Central memory CD4-positive, alpha-beta T cell (primary cell): ENCODE measurements at regions not wholly inside any gene's neighbourhood (a gene's known extent, or its start where the extent isn't known, plus 50 kb on each side); places are given as distances from the start of the nearest gene placed in this dataset.

Source experiments
- DNase-seq: peaks from one replicate; pipeline ENCODE4 v3.0.0; 2022

GRCh38 chr7:51759985-51760384 is 443.4 kb upstream of the COBL start:
- DNase-seq = no peak

GRCh38 chr7:51757960-51758359 is 441.4 kb upstream of the COBL start:
- no peak for DNase-seq

GRCh38 chr7:51732951-51733350 is 416.3 kb upstream of the COBL start:
- DNase-seq = no peak

GRCh38 chr7:51732116-51732515 is 415.5 kb upstream of the COBL start:
- no peak for DNase-seq

GRCh38 chr7:51731075-51731474 is 414.5 kb upstream of the COBL start:
- DNase-seq = no peak

- DNase-seq = no peak
Measured at GRCh38 chr7:51727441-51727840, 410.8 kb upstream of the COBL start.

- DNase-seq = no peak
Measured at GRCh38 chr7:51706851-51707250, 390.2 kb upstream of the COBL start.

- no peak for DNase-seq
Measured at GRCh38 chr7:51705701-51706100, 389.1 kb upstream of the COBL start.

GRCh38 chr7:51702673-51703072 is 386.1 kb upstream of the COBL start:
- DNase-seq = no peak

GRCh38 chr7:51701935-51702334 is 385.3 kb upstream of the COBL start:
- no peak for DNase-seq

GRCh38 chr7:51700593-51701215 is 384.1 kb upstream of the COBL start:
- no peak for DNase-seq

GRCh38 chr7:51693258-51693657 is 376.6 kb upstream of the COBL start:
- DNase-seq = no peak

- no peak for DNase-seq
Measured at GRCh38 chr7:51689547-51689946, 372.9 kb upstream of the COBL start.

- DNase-seq = no peak
Measured at GRCh38 chr7:51685794-51686193, 369.2 kb upstream of the COBL start.

GRCh38 chr7:51680594-51681399 is 364.2 kb upstream of the COBL start:
- no peak for DNase-seq

GRCh38 chr7:51679358-51679757 is 362.7 kb upstream of the COBL start:
- DNase-seq = no peak

GRCh38 chr7:51666751-51667150 is 350.1 kb upstream of the COBL start:
- DNase-seq = no peak

- DNase-seq = no peak
Measured at GRCh38 chr7:51666266-51666665, 349.7 kb upstream of the COBL start.

GRCh38 chr7:51665045-51665780 is 348.6 kb upstream of the COBL start:
- no peak for DNase-seq

GRCh38 chr7:51660516-51660915 is 343.9 kb upstream of the COBL start:
- no peak for DNase-seq

- DNase-seq = no peak
Measured at GRCh38 chr7:51658684-51659083, 342.1 kb upstream of the COBL start.

- no peak for DNase-seq
Measured at GRCh38 chr7:51647931-51648351, 331.3 kb upstream of the COBL start.

- DNase-seq = no peak
Measured at GRCh38 chr7:51647486-51647885, 330.9 kb upstream of the COBL start.
